Uterus (tissue), 3 donors: ENCODE measurements at regions not wholly inside any gene's neighbourhood (a gene's known extent, or its start where the extent isn't known, plus 50 kb on each side); places are given as distances from the start of the nearest gene placed in this dataset.

ENCODE experiments used
- DNase-seq, 2 donors: peaks; one replicate each; pipeline ENCODE4 v3.0.0-alpha.2; 2019 to 2020
- H3K27ac ChIP-seq, 2 donors: fragments of 200-600 bp; sonication (generic); 1 replicate in 1 of 2; 2 replicates in 1 of 2; pipeline ENCODE4 v1.5.1; 2016 to 2018
- H3K27me3 ChIP-seq, 2 donors: fragments of 200-600 bp; sonication (generic); one replicate each; pipeline ENCODE4 v1.5.1; 2018 to 2019; ENCODE audit warnings: control low read depth in 1 of 2
- H3K36me3 ChIP-seq, 2 donors: fragments of 200-600 bp; sonication (generic); one replicate each; pipeline ENCODE4 v1.5.1; 2019; ENCODE audit warnings: control low read depth in 1 of 2
- H3K4me1 ChIP-seq, 2 donors: fragments of 200-600 bp; sonication (generic); one replicate each; pipeline ENCODE4 v1.5.1; 2018 to 2019; ENCODE audit warnings: control low read depth in 1 of 2
- H3K4me3 ChIP-seq, 2 donors: fragments of 200-600 bp; sonication (generic); 1 replicate in 1 of 2; 2 replicates in 1 of 2; pipeline ENCODE4 v1.5.1; 2018 to 2019; ENCODE audit warnings: mild to moderate bottlenecking in 1 of 2
- H3K9me3 ChIP-seq, 2 donors: fragments of 200-600 bp; sonication (generic); one replicate each; pipeline ENCODE4 v1.5.1; 2019; ENCODE audit warnings: control low read depth in 1 of 2
- CTCF ChIP-seq, 4 experiments: fragments of 200-600 bp in 2 of 4; fragments of 450-650 bp in 2 of 4; sonication (generic) in 2 of 4; IDR thresholded peaks; one replicate each; pipeline ENCODE4 v1.5.1; 2016 to 2019; ENCODE audit warnings: antibody characterized with exemption in 4 of 4, mild to moderate bottlenecking in 2 of 4, moderate library complexity in 1 of 4
- POLR2A ChIP-seq, 2 donors: fragments of 450-650 bp; IDR thresholded peaks; one replicate each; pipeline ENCODE4 v1.6.1; 2016; ENCODE audit warnings: antibody characterized with exemption in 2 of 2, mild to moderate bottlenecking in 1 of 2, moderate library complexity in 1 of 2
- intact Hi-C: fragments of 100-400 bp; cut with DNase I; formaldehyde crosslinking; loops from one replicate; pipeline ENCODE4 v1.15.1; 2023; ENCODE audit warnings: low total_unique reads
- donor health status: DM: yes; HTN: yes; CAD: no.

- no peaks in the 10 kb centered on the region for H3K4me1 ChIP-seq
Observed at GRCh38 chr18:38895560-38895959, 1330.0 kb upstream of the CELF4 start.

GRCh38 chr18:38887671-38888020, 1322.0 kb upstream of the CELF4 start:
- no peak for TF ChIP-seq CTCF (IDR thresholded peaks at IDR 0.05)
- no peak for TF ChIP-seq POLR2A (IDR thresholded peaks at IDR 0.05)
- no peaks in the 10 kb centered on the region for H3K9me3 ChIP-seq
- no peak for DNase-seq
- H3K27ac ChIP-seq, result no peak overlapping the region
- no peaks in the 10 kb centered on the region for H3K27me3 ChIP-seq
- H3K4me3 ChIP-seq, result no peak overlapping the region
- intact Hi-C loops, result no loop called here
- no peaks in the 10 kb centered on the region for H3K4me1 ChIP-seq
- no peaks in the 10 kb centered on the region for H3K36me3 ChIP-seq

More at GRCh38 chr18:38895560-38895959, 1330.0 kb upstream of the CELF4 start:
- DNase-seq, result no peak
- H3K27me3 ChIP-seq, result no peaks in the 10 kb centered on the region
- H3K27ac ChIP-seq, result no peak overlapping the region
- H3K9me3 ChIP-seq, result no peaks in the 10 kb centered on the region
- TF ChIP-seq CTCF (IDR thresholded peaks at IDR 0.05), result no peak
- TF ChIP-seq POLR2A (IDR thresholded peaks at IDR 0.05), result no peak
- intact Hi-C loops, result no loop called here
- no peaks in the 10 kb centered on the region for H3K36me3 ChIP-seq
- H3K4me3 ChIP-seq, result no peak overlapping the region

GRCh38 chr18:38886861-38887670, 1321.5 kb upstream of the CELF4 start:
- no peak for TF ChIP-seq POLR2A (IDR thresholded peaks at IDR 0.05)
- no peak for TF ChIP-seq CTCF (IDR thresholded peaks at IDR 0.05)
- H3K4me1 ChIP-seq, result no peaks in the 10 kb centered on the region

GRCh38 chr18:38886235-38886634, 1320.6 kb upstream of the CELF4 start:
- no peaks in the 10 kb centered on the region for H3K9me3 ChIP-seq
- H3K4me1 ChIP-seq, result no peaks in the 10 kb centered on the region
- no peaks in the 10 kb centered on the region for H3K36me3 ChIP-seq
- no peak for DNase-seq
- TF ChIP-seq POLR2A (IDR thresholded peaks at IDR 0.05) (no peak), CTCF (IDR thresholded peaks at IDR 0.05) (no peak)
- H3K4me3 ChIP-seq, result no peak overlapping the region
- no peak overlapping the region for H3K27ac ChIP-seq
- no peaks in the 10 kb centered on the region for H3K27me3 ChIP-seq
- intact Hi-C loops, result no loop called here

More at GRCh38 chr18:38886861-38887670, 1321.5 kb upstream of the CELF4 start:
- no peak overlapping the region for H3K27ac ChIP-seq
- no peaks in the 10 kb centered on the region for H3K9me3 ChIP-seq
- intact Hi-C loops, result no loop called here
- no peak overlapping the region for H3K4me3 ChIP-seq
- H3K27me3 ChIP-seq, result no peaks in the 10 kb centered on the region
- DNase-seq, result no peak
- no peaks in the 10 kb centered on the region for H3K36me3 ChIP-seq

GRCh38 chr18:38884050-38884449, 1318.5 kb upstream of the CELF4 start:
- Histone ChIP-seq H3K27me3 (no peaks in the 10 kb centered on the region), H3K9me3 (no peaks in the 10 kb centered on the region), H3K4me1 (no peaks in the 10 kb centered on the region), H3K27ac (no peak overlapping the region), H3K36me3 (no peaks in the 10 kb centered on the region), H3K4me3 (no peak overlapping the region)
- no peak for DNase-seq
- TF ChIP-seq CTCF (IDR thresholded peaks at IDR 0.05) (no peak), POLR2A (IDR thresholded peaks at IDR 0.05) (no peak)
- intact Hi-C loops, result no loop called here
